Body of pancreas (tissue), 4 donors: ENCODE measurements at regions not wholly inside any gene's neighbourhood (a gene's known extent, or its start where the extent isn't known, plus 50 kb on each side); places are given as distances from the start of the nearest gene placed in this dataset.

Source experiments
- POLR2A ChIP-seq, 3 donors: fragments of 450-650 bp; IDR thresholded peaks; one replicate each; pipeline ENCODE4 v1.6.1; 2016; ENCODE audit warnings: antibody characterized with exemption in 3 of 3, mild to moderate bottlenecking in 2 of 3
- TF ChIP-seq, protein P1 (sequence below), 7 experiments: fragments of 450-650 bp in 4 of 7; fragments of 200-600 bp in 3 of 7; sonication (generic) in 3 of 7; IDR thresholded peaks; one replicate each; pipeline ENCODE4 v1.5.1; 2016 to 2019; ENCODE audit warnings: antibody characterized with exemption in 7 of 7

DNA sequence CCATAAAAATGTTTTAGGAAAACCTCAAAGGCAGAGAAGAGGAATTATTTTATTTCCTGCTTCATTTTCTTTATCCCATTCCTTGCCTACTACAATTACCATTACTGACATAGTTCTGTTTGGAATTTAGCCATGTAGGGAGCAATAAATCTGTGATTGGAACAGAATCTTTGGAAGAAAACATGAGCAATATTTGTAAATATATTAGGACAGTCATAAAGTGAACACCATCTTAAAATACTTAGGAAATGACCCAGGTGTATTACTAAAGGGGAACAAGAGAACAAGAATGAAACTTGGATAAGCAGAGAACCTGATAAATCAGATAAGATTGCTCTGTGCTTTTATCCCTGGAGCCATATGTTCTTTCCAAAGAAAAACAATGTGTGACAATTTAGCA is 1326.0 kb upstream of the FLRT2 start:
- TF ChIP-seq POLR2A (IDR thresholded peaks at IDR 0.05) = no peak
- TF ChIP-seq, protein P1, sequence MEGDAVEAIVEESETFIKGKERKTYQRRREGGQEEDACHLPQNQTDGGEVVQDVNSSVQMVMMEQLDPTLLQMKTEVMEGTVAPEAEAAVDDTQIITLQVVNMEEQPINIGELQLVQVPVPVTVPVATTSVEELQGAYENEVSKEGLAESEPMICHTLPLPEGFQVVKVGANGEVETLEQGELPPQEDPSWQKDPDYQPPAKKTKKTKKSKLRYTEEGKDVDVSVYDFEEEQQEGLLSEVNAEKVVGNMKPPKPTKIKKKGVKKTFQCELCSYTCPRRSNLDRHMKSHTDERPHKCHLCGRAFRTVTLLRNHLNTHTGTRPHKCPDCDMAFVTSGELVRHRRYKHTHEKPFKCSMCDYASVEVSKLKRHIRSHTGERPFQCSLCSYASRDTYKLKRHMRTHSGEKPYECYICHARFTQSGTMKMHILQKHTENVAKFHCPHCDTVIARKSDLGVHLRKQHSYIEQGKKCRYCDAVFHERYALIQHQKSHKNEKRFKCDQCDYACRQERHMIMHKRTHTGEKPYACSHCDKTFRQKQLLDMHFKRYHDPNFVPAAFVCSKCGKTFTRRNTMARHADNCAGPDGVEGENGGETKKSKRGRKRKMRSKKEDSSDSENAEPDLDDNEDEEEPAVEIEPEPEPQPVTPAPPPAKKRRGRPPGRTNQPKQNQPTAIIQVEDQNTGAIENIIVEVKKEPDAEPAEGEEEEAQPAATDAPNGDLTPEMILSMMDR (IDR thresholded peaks at IDR 0.05) = no peak
